ENCODE measurements at regions not wholly inside any gene's neighbourhood (a gene's known extent, or its start where the extent isn't known, plus 50 kb on each side); places are given as distances from the start of the nearest gene placed in this dataset.

- TF ChIP-seq POLR2A (IDR thresholded peaks at IDR 0.05) (no peak), CTCF (IDR thresholded peaks at IDR 0.05) (no peak)
- no peaks in the 10 kb centered on the region for H3K4me1 ChIP-seq
- ATAC-seq (no peak), DNase-seq (no peak)
- H3K27ac ChIP-seq = no peak overlapping the region
- H3K9me3 ChIP-seq = no peaks in the 10 kb centered on the region
- intact Hi-C loops (cut with DNase I) = no loop called here
- H3K27me3 ChIP-seq = no peaks in the 10 kb centered on the region
- H3K4me3 ChIP-seq = no peak overlapping the region
- 59 to 63% methylated on average over 7 of the region's 7 CpGs for WGBS, 2 donors
- H3K36me3 ChIP-seq (replicated peaks in 1 of 2; ENCODE audit: insufficient read depth in 1 of 2, low read depth in 2 of 2) = no peaks in the 10 kb centered on the region
These were observed 51.1 kb upstream of the UNC5C start for GRCh38 chr4:95599777-95600400.
